Uterus (tissue), 3 donors: ENCODE measurements at regions not wholly inside any gene's neighbourhood (a gene's known extent, or its start where the extent isn't known, plus 50 kb on each side); places are given as distances from the start of the nearest gene placed in this dataset.

Experiments used
- DNase-seq, 2 donors: peaks; one replicate each; pipeline ENCODE4 v3.0.0-alpha.2; 2019 to 2020
- H3K27ac ChIP-seq, 2 donors: fragments of 200-600 bp; sonication (generic); 1 replicate in 1 of 2; 2 replicates in 1 of 2; pipeline ENCODE4 v1.5.1; 2016 to 2018
- H3K27me3 ChIP-seq, 2 donors: fragments of 200-600 bp; sonication (generic); one replicate each; pipeline ENCODE4 v1.5.1; 2018 to 2019; ENCODE audit warnings: control low read depth in 1 of 2
- H3K36me3 ChIP-seq, 2 donors: fragments of 200-600 bp; sonication (generic); one replicate each; pipeline ENCODE4 v1.5.1; 2019; ENCODE audit warnings: control low read depth in 1 of 2
- H3K4me1 ChIP-seq, 2 donors: fragments of 200-600 bp; sonication (generic); one replicate each; pipeline ENCODE4 v1.5.1; 2018 to 2019; ENCODE audit warnings: control low read depth in 1 of 2
- H3K4me3 ChIP-seq, 2 donors: fragments of 200-600 bp; sonication (generic); 1 replicate in 1 of 2; 2 replicates in 1 of 2; pipeline ENCODE4 v1.5.1; 2018 to 2019; ENCODE audit warnings: mild to moderate bottlenecking in 1 of 2
- H3K9me3 ChIP-seq, 2 donors: fragments of 200-600 bp; sonication (generic); one replicate each; pipeline ENCODE4 v1.5.1; 2019; ENCODE audit warnings: control low read depth in 1 of 2
- POLR2A ChIP-seq, 2 donors: fragments of 450-650 bp; IDR thresholded peaks; one replicate each; pipeline ENCODE4 v1.6.1; 2016; ENCODE audit warnings: antibody characterized with exemption in 2 of 2, mild to moderate bottlenecking in 1 of 2, moderate library complexity in 1 of 2
- intact Hi-C: fragments of 100-400 bp; cut with DNase I; formaldehyde crosslinking; loops from one replicate; pipeline ENCODE4 v1.15.1; 2023; ENCODE audit warnings: low total_unique reads
- TF ChIP-seq, protein P1 (sequence below), 4 experiments: fragments of 200-600 bp in 2 of 4; fragments of 450-650 bp in 2 of 4; sonication (generic) in 2 of 4; IDR thresholded peaks; one replicate each; pipeline ENCODE4 v1.5.1; 2016 to 2019; ENCODE audit warnings: antibody characterized with exemption in 4 of 4, mild to moderate bottlenecking in 2 of 4, moderate library complexity in 1 of 4
- donor health status: DM: yes; HTN: yes; CAD: no.

- no peaks in the 10 kb centered on the region for H3K27me3 ChIP-seq
- H3K36me3 ChIP-seq: no peaks in the 10 kb centered on the region
- H3K4me1 ChIP-seq: peaks cover 0 to 7% of the 10 kb centered on the region in 2 donors
- no peak overlapping the region for H3K4me3 ChIP-seq
- intact Hi-C loops: no loop called here
- TF ChIP-seq POLR2A (IDR thresholded peaks at IDR 0.05): no peak
- TF ChIP-seq, protein P1, sequence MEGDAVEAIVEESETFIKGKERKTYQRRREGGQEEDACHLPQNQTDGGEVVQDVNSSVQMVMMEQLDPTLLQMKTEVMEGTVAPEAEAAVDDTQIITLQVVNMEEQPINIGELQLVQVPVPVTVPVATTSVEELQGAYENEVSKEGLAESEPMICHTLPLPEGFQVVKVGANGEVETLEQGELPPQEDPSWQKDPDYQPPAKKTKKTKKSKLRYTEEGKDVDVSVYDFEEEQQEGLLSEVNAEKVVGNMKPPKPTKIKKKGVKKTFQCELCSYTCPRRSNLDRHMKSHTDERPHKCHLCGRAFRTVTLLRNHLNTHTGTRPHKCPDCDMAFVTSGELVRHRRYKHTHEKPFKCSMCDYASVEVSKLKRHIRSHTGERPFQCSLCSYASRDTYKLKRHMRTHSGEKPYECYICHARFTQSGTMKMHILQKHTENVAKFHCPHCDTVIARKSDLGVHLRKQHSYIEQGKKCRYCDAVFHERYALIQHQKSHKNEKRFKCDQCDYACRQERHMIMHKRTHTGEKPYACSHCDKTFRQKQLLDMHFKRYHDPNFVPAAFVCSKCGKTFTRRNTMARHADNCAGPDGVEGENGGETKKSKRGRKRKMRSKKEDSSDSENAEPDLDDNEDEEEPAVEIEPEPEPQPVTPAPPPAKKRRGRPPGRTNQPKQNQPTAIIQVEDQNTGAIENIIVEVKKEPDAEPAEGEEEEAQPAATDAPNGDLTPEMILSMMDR (IDR thresholded peaks at IDR 0.05): no peak
- H3K9me3 ChIP-seq: no peaks in the 10 kb centered on the region
- peak overlapping the region in 1 of 2 donors; percentile 76 for H3K27ac ChIP-seq
- DNase-seq: no peak
Observed at GRCh38 chr9:107546859-107547258, 57.3 kb upstream of the KLF4 start.

DNA sequence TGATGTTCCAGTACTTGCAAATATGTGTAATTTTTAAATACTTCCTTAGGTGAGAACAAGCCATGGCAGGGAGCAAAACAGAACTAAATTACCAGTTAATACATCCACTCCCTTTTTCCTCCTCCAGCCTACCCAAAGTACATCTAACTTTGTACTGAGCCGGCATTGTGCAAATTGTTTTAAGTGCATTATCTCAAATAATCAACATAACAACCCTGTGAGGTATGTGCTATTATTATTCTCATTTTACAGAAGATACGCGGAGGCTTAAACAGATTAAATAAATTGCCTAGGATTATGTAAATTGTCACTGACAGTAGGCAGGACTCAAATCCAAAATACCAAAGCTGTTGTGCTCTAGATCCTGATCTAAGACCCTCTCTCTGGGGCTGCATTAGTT, 55.5 kb upstream of the KLF4 start:
- H3K27ac ChIP-seq: no peak overlapping the region
- DNase-seq: no peak
- no peak for TF ChIP-seq POLR2A (IDR thresholded peaks at IDR 0.05)
- TF ChIP-seq, protein P1 (IDR thresholded peaks at IDR 0.05): no peak
- peaks cover 0 to 7% of the 10 kb centered on the region in 2 donors for H3K4me1 ChIP-seq
- H3K27me3 ChIP-seq: no peaks in the 10 kb centered on the region
- intact Hi-C loops: no loop called here
- no peaks in the 10 kb centered on the region for H3K9me3 ChIP-seq
- no peaks in the 10 kb centered on the region for H3K36me3 ChIP-seq
- no peak overlapping the region for H3K4me3 ChIP-seq

GRCh38 chr9:107542411-107543157, 53.0 kb upstream of the KLF4 start:
- Histone ChIP-seq H3K4me1 (peaks cover 0 to under 1% of the 10 kb centered on the region in 2 donors), H3K36me3 (no peaks in the 10 kb centered on the region), H3K27me3 (no peaks in the 10 kb centered on the region), H3K4me3 (no peak overlapping the region), H3K9me3 (no peaks in the 10 kb centered on the region), H3K27ac (no peak overlapping the region)
- no peak for TF ChIP-seq POLR2A (IDR thresholded peaks at IDR 0.05)
- TF ChIP-seq, protein P1 (IDR thresholded peaks at IDR 0.05): no peak
- DNase-seq: no peak
- intact Hi-C loops: no loop called here

DNA sequence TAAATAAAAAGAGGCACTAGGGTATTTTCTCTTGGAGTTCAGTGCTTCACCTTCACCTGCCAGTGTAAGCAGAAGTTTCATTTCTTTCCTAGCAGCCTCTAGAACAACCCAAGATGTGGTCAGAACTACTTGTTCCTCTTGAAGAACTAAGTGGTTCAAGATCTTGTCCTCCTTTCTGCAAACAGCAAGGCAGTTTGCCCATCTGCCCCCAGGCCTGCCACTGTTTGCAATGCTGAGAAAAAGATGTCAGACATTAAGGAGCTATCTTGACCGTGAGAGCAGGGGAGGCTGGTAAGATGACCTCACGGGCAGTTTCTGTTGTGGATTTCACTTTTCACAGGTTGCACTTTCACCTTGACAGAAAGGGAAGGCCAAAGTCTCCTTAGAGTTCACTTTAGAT, 52.0 kb upstream of the KLF4 start:
- TF ChIP-seq, protein P1 (IDR thresholded peaks at IDR 0.05): no peak
- no peak for TF ChIP-seq POLR2A (IDR thresholded peaks at IDR 0.05)
- Histone ChIP-seq H3K36me3 (no peaks in the 10 kb centered on the region), H3K4me1 (no peaks in the 10 kb centered on the region), H3K27ac (no peak overlapping the region), H3K9me3 (no peaks in the 10 kb centered on the region), H3K27me3 (no peaks in the 10 kb centered on the region), H3K4me3 (no peak overlapping the region)
- DNase-seq: no peak
- intact Hi-C loops: no loop called here

DNA sequence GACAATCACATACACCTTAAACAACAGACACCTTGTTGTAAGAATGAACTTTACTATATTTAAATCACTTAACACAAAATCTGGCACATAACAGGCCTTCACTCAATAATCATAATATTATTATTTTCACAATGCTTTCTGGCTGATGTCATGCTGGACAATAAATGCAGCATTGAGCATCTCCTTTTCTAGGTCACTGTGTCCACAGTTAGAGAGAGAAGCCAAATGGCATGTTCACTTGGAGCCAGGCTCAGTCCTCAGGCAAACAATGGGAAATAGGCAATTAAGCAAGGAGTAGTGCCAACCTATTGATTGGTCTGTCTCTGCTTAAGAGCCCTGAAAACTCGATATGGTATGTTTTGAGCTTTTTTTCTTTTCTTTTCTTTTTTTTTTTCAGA, 50.6 kb upstream of the KLF4 start:
- H3K36me3 ChIP-seq: no peaks in the 10 kb centered on the region
- no peaks in the 10 kb centered on the region for H3K9me3 ChIP-seq
- no peaks in the 10 kb centered on the region for H3K27me3 ChIP-seq
- no peak for TF ChIP-seq POLR2A (IDR thresholded peaks at IDR 0.05)
- TF ChIP-seq, protein P1 (IDR thresholded peaks at IDR 0.05): no peak
- H3K4me1 ChIP-seq: no peaks in the 10 kb centered on the region
- no peak overlapping the region for H3K4me3 ChIP-seq
- H3K27ac ChIP-seq: no peak overlapping the region
- no peak for DNase-seq
- intact Hi-C loops: no loop called here
